HK-2 (cell line): ENCODE measurements at regions not wholly inside any gene's neighbourhood (a gene's known extent, or its start where the extent isn't known, plus 50 kb on each side); places are given as distances from the start of the nearest gene placed in this dataset.
"Not testable (repeated sequence)": the region's sequence is repeated elsewhere in the genome, so short reads cannot be mapped to it uniquely, and the experiment has no call there.

Experiments used
- DNase-seq: peaks from one replicate; pipeline ENCODE4 v3.0.0-alpha.2; 2018; ENCODE audit not compliant: unreplicated experiment

DNA sequence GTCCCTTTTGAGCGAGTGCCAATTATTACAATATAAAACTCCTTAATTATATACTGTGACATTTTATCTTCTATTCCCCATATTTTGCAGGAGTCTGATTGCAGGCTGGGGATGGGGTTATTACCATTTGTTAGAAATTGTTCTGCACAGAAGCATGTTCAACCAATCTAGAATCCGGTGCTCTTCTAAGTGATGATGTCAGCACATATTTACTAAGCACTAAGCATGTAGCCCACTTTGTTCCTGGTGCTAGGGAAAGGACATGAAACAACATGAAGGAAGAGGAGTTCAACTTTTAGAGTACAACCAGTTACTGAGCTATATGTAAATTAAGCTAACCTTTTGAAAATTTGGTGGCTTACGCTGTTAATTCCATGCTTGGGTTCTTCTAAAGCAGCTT is 52.8 kb upstream of the IL1RAPL2 start:
- DNase-seq, result no peak

DNA sequence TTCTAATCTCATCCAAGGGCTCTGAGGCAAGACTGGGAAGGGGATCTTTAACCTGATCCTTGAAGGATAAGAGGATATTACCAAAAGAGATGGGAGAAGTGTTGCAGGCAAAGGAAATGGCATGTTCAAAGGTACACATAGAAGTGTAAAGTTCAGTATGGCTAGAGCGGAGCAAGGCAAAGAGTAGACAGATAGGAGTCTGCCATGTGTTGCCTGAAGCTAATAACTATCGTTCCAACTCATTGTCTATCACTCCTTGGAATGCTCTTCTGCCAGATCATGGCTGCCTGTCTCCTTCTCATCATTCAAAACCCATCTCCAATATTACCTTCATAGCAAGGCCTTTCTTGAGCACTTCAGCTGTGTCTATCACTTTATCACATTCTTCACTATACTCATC is 55.2 kb upstream of the IL1RAPL2 start:
- no peak for DNase-seq

GRCh38 chrX:104502460-104502859 is 63.5 kb upstream of the IL1RAPL2 start:
- no peak for DNase-seq

DNA sequence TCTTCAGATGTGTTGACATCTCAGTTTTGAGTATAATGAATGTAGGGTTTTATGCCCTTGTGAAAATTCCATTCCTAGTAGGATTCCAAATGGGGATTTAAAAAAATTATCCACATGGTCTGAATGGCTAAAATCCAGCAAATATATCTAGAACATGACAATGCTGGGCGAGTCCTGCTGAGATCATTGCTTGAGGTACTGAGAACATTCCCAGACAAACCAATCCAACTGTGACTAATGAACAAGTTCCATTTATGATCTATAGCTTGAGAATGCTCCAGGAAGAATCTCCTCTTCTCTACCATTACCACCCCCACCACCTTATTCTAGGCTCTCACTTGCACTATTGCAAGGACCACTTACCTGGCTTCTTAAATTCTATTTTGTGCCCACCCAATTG is 77.2 kb upstream of the IL1RAPL2 start:
- DNase-seq, result no peak

DNA sequence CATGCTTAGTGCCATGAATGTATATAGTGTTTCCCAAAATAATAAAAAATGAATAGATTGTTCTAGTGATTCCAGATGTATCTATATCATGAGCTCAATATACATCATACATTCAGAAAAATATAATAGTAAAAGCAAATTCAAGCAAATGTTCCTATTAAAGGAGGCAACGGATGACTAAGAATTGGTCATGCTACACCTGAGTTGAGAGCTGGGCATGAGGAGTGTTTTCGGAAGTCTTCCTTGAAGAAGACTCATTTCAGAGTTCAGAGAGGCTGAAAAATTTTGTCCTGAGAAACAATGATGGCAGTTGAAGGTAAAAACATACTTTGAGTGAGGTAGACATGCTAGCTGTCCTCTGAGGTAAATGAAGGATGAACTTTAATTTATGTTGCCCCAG is 79.3 kb upstream of the IL1RAPL2 start:
- no peak for DNase-seq

DNA sequence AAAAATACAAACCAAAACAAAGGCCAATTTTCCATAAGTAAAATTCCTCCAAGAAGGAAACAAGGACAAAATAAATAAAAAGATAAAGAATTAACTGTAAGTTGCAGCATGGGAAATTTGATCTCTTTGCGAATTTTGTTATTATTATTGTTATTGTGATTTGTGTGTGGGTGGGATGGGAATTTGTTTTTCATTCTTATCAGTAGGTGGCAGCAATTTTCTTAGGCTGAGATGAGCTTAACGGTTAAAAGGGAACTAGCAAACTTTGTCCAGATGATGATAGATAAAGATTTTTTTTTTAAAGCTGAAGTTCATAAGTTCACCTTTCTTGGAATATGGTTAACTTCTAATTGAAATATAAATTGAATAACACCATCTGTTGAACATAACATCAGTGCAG is 83.2 kb upstream of the IL1RAPL2 start:
- no peak for DNase-seq

DNA sequence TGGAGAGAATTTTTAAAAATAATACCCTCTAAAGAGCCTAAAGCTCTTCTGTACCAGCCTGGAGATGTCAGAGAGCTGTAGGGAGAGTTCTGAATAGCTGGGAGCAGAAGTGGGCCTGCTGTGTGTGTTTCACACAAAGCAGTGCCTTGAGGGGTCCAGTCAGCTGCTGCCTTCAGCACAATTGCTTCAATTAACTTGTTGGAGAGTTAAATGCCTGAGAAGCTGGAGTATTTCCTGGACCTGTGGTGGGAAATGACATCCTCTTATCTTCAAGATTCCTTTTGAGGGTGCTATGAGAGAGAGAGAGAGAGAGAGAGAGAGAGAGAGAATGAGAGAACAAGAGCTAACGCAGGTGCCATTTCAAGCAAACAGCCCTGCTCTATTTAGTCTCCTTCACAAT is 96.2 kb upstream of the IL1RAPL2 start:
- DNase-seq, result no peak

DNA sequence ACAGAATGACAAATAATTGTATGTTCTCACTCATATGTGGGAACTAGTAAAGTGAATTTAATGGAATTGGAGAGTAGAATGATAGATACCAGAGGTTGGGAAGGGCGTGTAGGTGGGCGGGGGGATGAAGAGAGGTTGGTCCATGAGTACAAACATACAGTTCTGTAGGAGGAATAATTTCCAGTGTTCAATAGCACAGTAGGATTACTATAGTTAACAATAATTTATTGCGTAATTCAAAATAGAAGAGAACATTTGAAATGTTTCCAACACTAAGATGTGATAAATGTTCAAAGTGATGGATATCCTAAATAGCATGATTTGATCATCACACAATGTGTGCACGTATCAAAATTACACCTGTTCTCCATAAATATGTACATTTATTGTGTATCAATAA is 106.2 kb upstream of the IL1RAPL2 start:
- no peak for DNase-seq

- DNase-seq, result not testable (repeated sequence)
Measured at GRCh38 chrX:104457130-104457529, 108.9 kb upstream of the IL1RAPL2 start.

- no peak for DNase-seq
Measured at GRCh38 chrX:104450316-104450715, 115.7 kb upstream of the IL1RAPL2 start.

GRCh38 chrX:104445591-104445990 is 120.4 kb upstream of the IL1RAPL2 start:
- DNase-seq, result no peak

DNA sequence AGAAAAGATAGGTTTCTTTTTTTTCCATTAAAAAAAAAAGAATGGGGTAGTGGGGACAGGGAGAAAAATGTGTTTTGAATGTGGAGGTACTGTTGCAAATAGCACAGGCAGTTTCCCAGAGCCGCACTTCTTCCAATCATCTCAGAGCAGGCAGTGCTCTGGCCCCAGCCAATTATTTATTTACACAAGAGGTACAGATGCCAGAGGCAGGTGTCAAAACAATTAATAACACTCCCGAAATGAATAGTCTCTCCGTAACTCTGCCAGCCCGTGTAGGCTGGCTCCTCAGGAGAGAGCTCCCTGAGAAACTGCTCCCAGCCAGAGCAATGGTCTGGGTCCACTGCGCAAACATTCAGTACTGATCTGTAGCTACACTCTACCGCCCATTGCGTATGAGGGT is 130.8 kb upstream of the IL1RAPL2 start:
- no peak for DNase-seq

DNA sequence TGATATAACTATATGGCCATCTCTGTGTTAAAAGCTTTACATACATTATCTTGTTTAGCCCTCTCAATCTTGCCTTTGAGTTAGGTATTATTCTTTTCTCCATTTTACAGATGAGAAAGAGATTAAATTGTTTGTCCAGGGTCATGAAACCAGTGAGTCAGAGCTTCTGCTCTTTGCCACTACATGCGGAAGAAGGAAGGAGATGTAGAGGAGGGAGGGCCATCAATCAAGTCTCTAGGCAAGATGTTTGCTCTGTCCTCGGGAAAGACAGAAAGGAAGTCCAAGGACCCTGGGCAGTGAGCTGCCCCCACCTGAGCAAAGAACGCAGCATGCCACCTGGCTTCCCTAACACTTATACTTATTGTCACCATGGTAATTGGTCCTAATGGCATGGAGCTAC is 133.7 kb upstream of the IL1RAPL2 start:
- DNase-seq, result no peak

DNA sequence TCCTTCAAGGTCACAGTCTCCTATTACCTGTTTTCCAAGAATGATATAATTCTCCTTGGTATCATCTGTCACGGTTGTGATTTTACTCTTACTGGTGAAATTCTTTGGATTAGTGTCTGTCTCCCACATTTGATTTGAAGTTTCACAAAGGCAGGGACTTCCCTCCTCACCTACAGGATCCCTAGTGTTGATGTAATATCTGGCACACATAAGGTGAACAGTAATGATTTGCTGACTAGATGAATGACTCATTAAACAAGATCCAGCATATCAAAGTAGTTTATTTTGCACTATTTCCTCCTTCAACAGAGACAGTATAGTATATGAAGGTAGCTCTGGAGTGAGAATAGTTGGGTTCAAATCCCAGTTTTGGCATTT is 135.3 kb upstream of the IL1RAPL2 start:
- DNase-seq, result no peak

GRCh38 chrX:104430072-104430741 is 135.8 kb upstream of the IL1RAPL2 start:
- no peak for DNase-seq

DNA sequence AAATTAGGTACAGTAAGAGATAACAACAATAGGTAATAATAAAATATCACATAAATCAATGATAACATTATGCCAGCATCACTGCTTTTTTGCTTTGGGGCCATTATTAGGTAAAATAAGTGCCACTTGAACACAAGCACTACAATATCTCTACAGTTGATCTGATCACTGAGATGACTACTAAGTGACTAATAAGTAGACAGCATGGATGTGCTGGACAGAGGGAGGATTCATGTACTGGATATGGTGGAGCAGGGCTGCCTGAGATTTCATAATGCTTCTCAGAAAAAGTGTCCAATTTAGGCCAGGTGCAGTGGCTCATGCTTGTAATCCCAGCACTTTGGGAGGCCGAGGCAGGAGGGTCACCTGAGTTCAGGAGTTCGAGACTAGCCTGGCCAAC is 137.8 kb upstream of the IL1RAPL2 start:
- DNase-seq, result no peak

GRCh38 chrX:104427693-104428092 is 138.3 kb upstream of the IL1RAPL2 start:
- no peak for DNase-seq

GRCh38 chrX:104427073-104427472 is 138.9 kb upstream of the IL1RAPL2 start:
- DNase-seq, result no peak

GRCh38 chrX:104420907-104421306 is 145.1 kb upstream of the IL1RAPL2 start:
- DNase-seq, result no peak

DNA sequence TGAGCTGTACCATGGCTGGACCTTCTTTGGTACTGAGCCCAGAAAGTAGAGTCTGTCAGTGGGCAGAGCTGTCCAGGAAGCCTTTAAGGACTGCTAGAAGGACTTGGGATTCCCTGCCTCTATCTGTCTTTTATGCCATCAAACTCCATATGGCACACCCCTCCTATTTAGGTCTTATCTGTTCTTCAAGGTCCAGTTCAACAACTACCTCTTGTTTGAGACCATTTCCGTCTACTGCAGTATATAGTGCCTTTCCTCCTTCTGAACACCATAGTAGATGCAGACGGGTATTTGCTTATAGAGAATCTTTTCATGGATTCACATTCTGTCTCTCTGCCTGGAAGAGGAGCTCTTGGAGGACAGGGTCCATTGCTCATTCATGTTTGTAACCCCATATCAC is 146.1 kb upstream of the IL1RAPL2 start:
- DNase-seq, result no peak

- no peak for DNase-seq
Measured at GRCh38 chrX:104419211-104419610, 146.8 kb upstream of the IL1RAPL2 start.

GRCh38 chrX:104411800-104412199 is 154.2 kb upstream of the IL1RAPL2 start:
- no peak for DNase-seq

DNA sequence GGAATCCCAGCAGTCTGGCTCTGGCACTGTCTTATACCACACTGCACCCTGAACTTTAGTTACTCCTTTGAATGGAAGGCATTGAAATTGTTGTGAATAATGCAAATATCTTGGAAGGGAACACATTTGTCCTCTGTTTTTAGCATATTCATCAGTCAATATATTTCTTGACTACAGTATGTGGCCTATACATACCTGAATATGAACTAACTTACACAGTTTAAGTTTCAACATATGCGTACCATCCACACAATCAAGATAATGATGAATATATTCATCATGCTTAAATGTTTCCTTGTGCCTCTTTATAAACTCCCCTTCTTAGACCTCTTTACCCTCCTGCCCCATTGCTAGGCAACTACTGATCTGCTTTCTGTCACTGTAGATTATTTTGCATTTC is 145.7 kb upstream of the ESX1 start:
- no peak for DNase-seq

DNA sequence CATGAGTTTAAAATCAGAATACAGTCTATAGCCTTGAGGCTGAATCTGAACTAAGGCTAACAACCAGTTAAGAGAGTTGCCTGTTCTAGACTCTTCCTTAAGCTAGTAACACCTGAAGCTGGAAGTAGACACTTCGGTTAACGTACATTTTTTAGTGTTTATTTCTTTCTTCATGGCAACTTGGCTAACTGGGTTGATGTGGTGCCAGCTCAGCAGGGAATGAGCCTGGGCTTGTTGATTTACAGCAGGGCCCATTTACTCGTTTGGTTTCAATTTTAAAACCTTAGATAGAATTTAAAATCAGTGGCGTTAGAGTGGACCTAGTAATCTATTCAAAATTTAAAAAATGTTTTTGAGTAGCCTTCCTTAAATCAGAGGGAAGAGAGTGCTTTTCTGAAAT is 137.6 kb upstream of the ESX1 start:
- no peak for DNase-seq

DNA sequence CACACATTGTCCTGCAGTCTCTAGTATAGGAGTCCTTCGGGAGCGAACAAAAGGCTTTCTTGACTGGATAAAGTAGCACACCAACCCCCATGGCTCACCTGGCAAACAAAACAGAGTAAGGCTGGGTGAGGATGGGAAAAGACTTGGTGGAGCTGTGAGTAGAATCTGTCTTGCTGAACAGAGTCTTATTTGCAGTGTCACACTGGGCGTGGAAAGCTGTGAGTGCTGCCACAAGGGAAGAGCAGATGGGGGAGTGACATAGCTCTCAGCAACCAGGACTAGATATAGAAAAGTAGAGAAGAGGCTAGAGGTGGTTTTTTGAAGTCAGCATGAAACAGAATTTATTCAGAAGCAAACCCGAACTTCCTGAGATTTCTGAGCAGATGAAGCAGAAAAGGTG is 137.2 kb upstream of the ESX1 start:
- no peak for DNase-seq
